ENCODE measurements at regions not wholly inside any gene's neighbourhood (a gene's known extent, or its start where the extent isn't known, plus 50 kb on each side); places are given as distances from the start of the nearest gene placed in this dataset.

GRCh38 chr4:121213940-121214339, 49.8 kb upstream of the TNIP3 start:
- Histone ChIP-seq H3K4me3 (no peak overlapping the region), H4K20me1 (ENCODE audit: insufficient read depth, poor library complexity, severe bottlenecking) (no peaks in the 10 kb centered on the region), H3K79me2 (no peaks in the 10 kb centered on the region), H2AFZ (no peak overlapping the region), H3K9me3 (ENCODE audit: low read depth) (no peaks in the 10 kb centered on the region), H3K27ac (no peak overlapping the region), H3K9me2 (replicated peaks; ENCODE audit: insufficient read depth) (no peaks in the 10 kb centered on the region), H3K27me3 (no peaks in the 10 kb centered on the region), H3K4me1 (ENCODE audit: insufficient read depth) (peaks cover 15% of the 10 kb centered on the region), H3K36me3 (replicated peaks; ENCODE audit: insufficient read depth, low read depth) (no peaks in the 10 kb centered on the region), H3K4me2 (no peak overlapping the region)
- TF ChIP-seq EZH2phosphoT487 (IDR thresholded peaks at IDR 0.05; ENCODE audit: low read depth, severe bottlenecking, unreplicated experiment) (no peak), EZH2 (IDR thresholded peaks at IDR 0.05; ENCODE audit: borderline replicate concordance) (no peak), CTCF (IDR thresholded peaks at IDR 0.05; ENCODE audit: poor library complexity) (no peak)
- 95% methylated on average over 7 of the region's 7 CpGs for WGBS (ENCODE audit: low lambda C conversion rate, missing lambda C conversion rate)
- DNase-seq (ENCODE audit: low spot score): no peak
